Stimulated activated CD4-positive, alpha-beta T cell treated with anti-CD3 and anti-CD28 coated beads, Interleukin-15, amount 100 ng/mL, for 24 hours (primary cell): ENCODE measurements at regions not wholly inside any gene's neighbourhood (a gene's known extent, or its start where the extent isn't known, plus 50 kb on each side); places are given as distances from the start of the nearest gene placed in this dataset.
A peak's percentile ranks its signal among the peaks of the same experiment; 100 is the strongest.

Experiments used
- DNase-seq: peaks from one replicate; pipeline ENCODE4 v3.0.0-alpha.2; 2020

GRCh38 chr16:26729951-26730541, 336.7 kb upstream of the C16orf82 start:
- DNase-seq = no peak

- DNase-seq = no peak
Measured at GRCh38 chr16:26731729-26732128, 335.0 kb upstream of the C16orf82 start.

GRCh38 chr16:26733710-26734109, 333.0 kb upstream of the C16orf82 start:
- no peak for DNase-seq

GRCh38 chr16:26735521-26735920, 331.2 kb upstream of the C16orf82 start:
- DNase-seq = no peak

DNA sequence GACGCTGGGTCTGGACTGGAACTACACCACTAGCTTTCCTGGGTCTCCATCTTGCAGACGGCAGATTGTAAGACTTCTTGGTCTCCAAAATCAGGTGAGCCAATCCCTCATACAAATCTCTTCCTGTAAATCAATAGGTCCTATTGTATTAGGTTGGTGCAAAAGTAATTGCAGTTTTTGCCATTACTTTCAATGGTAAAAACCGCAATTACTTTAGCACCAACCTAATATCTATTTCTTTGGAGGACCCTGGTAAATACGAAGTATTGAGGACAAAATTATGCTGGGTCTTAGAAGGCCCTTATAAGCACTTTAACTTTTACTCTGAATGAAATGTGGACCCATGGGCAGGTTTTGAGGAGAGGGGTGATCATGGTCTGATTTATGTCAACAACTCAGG, 330.6 kb upstream of the C16orf82 start:
- no peak for DNase-seq

- DNase-seq = no peak
Measured at GRCh38 chr16:26740771-26741170, 326.0 kb upstream of the C16orf82 start.

- DNase-seq = no peak
Measured at GRCh38 chr16:26742040-26742439, 324.7 kb upstream of the C16orf82 start.

DNA sequence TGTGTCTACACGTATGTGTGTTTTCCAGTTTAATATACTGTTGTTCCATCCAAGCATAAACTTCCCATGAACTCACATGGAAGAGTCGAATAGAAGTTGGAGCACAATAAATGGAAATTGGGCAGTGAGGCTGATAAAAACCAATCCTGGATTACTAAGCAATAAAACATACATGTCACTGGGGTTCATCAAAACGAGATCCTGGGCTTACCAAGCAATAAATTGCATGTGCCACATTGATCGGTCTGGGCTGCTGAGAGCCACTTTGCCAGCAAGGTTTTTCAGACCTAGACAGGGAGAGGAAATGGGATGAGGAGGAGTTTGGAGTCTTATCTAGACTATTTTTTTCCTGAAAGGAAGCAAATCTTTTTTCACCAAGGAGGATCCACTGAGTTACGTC, 322.3 kb upstream of the C16orf82 start:
- no peak for DNase-seq

- DNase-seq = no peak
Measured at GRCh38 chr16:26747760-26748159, 319.0 kb upstream of the C16orf82 start.

DNA sequence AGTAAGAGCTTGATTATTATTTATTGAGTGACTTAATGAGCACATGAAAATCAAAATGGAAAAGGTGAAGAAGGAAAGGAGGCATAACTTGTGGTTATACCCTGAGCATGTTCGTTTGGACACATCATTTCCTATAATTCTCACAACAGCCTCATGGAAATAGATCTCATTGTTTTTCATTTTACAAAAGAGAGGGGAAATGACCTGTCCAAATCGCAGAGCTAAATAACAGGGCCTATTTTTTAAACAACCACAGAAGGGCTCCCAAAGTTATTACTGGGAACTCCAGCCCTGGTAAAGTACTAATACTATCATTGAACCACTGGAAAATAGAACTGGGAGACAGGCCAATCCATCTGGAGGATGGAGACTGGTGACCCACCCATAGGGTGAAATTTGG, 317.7 kb upstream of the C16orf82 start:
- no peak for DNase-seq

GRCh38 chr16:26752166-26752565, 314.6 kb upstream of the C16orf82 start:
- no peak for DNase-seq

- no peak for DNase-seq
Measured at GRCh38 chr16:26756633-26757032, 310.1 kb upstream of the C16orf82 start.

- no peak for DNase-seq
Measured at GRCh38 chr16:26762594-26762993, 304.1 kb upstream of the C16orf82 start.

DNA sequence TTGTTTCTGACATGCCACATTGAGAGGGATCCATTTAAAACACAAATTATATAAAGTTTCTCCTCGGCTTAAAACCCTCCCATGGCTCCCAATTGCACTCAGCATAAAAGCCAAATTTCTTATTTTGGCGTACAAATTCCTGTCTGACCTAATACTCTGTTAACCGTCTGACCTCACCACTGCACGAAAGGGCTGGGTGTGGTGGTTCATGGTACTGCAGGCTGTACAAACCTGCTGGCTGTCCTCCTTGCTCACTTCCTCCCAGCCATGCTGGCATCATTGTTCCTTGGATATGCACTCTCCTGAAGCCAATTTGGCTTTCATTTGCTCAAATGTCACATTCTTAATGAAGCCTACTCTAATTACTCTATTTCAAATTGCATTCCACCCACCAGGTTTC, 301.6 kb upstream of the C16orf82 start:
- DNase-seq = peak; percentile 22

GRCh38 chr16:26768385-26769010, 298.2 kb upstream of the C16orf82 start:
- DNase-seq = no peak

DNA sequence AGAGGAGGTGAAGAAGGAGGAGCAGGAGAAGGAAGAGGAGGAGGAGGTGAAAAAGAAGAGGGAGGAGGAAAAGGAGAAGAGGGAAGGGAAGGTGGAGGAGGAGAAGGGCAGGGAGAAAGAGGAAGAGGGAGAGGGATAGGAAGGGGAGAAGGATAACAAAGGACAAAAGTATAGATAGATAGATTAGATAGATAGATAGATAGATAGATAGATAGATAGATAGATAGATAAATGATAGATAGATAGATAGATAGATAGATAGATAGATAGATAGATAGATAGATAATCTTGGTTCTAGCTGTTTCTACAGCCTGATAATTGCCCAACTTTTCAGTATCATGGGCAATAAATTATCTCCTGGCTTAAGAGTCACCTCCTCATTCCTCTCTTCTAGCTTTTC, 296.2 kb upstream of the C16orf82 start:
- DNase-seq = no peak

GRCh38 chr16:26772503-26772902, 294.2 kb upstream of the C16orf82 start:
- DNase-seq = no peak

GRCh38 chr16:26777821-26778220, 288.9 kb upstream of the C16orf82 start:
- no peak for DNase-seq

GRCh38 chr16:26787924-26788323, 278.8 kb upstream of the C16orf82 start:
- no peak for DNase-seq

DNA sequence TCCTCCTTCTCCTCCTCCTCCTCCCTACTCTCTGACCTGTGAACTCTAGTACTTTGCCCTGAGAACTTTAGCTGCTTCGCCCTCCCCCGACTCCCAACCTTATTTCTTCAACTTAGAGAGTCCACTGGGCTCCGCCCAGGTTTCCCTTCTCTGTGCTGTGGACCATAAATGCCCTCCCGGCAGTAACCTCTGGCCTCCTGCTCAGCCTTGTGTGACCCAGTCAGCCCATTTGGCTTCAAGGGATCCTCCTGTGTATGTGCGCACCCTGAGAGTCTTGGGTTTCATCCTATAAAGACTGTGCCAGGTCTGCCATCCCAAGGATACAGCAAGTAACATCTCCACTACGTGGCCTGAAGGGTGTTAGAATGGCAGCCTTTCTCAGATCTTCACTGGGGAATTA, 275.6 kb upstream of the C16orf82 start:
- no peak for DNase-seq

GRCh38 chr16:26795184-26795583, 271.5 kb upstream of the C16orf82 start:
- DNase-seq = peak; percentile 14

DNA sequence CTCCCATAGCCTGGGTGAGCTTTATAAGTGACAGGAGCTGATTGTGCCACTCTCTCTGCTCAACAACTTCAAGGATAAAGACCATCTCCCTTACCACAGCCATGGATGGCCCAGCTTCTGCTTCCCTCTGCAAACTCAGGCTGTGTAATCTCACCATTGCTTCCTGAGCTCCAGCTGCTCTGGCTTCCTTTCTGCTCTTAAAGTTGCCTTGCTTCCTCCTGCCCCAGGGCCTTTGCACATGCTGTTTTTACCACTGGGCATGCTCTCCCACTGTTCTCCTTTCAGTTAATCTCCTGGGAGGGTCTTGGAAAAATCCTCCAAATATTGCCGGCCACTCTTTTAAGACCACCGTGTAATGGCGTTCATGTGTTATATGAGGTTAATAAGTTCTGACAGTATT, 265.1 kb upstream of the C16orf82 start:
- DNase-seq = no peak

GRCh38 chr16:26802440-26802839, 264.3 kb upstream of the C16orf82 start:
- no peak for DNase-seq

DNA sequence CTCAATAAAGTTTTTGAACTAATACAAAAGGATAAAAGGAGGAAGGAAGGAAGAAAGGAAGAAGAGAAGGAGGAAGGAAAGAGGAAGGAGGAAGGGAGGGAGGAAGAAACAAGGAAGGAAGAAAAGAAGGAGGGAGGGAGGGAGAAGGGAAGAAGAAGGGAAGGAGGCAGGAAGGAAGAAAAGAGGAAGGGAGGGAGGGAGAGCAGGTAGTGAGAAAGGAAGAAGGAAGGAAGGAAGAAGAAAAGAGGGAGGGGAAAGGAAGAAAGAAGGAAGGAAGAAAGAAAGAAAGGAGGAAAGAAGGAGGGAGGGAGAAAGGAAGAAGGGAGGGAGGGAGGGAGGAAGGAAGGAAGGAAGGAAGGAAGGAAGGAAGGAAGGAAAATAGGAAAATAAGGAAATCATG, 263.8 kb upstream of the C16orf82 start:
- no peak for DNase-seq

- DNase-seq = no peak
Measured at GRCh38 chr16:26806657-26807056, 260.1 kb upstream of the C16orf82 start.
